ENCODE measurements at regions not wholly inside any gene's neighbourhood (a gene's known extent, or its start where the extent isn't known, plus 50 kb on each side); places are given as distances from the start of the nearest gene placed in this dataset.

GRCh38 chr10:52688899-52689298 lies 83.7 kb downstream of the MBL2 start:
- DNase-seq (ENCODE audit: low read depth) = no peak

GRCh38 chr10:52696232-52696631 lies 76.4 kb downstream of the MBL2 start:
- no peak for DNase-seq (ENCODE audit: low read depth)

DNA sequence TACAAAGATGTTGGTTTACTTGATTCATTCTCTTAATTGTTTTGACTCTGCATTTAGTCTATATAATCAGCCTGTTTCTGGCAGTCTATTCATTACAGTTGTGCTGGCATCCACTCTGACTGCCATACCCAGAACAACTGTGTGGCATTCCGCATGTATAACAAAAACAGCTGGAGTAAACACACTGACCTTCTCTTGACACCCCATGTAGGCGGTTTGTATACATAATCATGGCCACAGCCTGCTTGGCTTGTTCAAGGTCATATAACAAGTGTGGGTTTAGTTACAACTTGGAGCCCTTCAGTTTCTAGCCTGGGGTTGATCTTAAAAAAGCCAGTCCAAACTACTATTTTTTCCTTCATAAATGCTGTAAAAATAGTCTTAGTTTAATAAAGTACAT lies 70.9 kb downstream of the MBL2 start:
- DNase-seq (ENCODE audit: low read depth) = no peak

GRCh38 chr10:52703451-52703850 lies 69.1 kb downstream of the MBL2 start:
- DNase-seq (ENCODE audit: low read depth) = peak; percentile 8

DNA sequence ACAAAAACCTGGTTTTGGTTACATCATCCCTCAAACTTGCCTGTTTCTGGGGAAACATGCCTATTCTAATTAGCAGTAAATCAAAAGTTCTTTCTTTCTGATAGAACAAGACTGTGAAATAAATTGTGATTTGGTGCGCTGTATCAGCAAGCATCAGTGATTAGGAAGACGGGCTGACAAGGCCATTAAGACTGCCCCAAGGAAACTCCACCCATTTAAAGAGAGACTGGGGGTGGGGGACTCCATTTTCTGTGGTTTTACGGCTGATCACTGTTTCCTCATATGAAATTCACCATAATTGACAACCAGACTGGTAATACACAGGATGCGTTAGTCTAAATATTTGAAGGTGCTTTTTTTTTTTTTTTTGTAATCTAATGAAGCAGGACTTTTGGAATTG lies 68.7 kb downstream of the MBL2 start:
- peak; percentile 11 for DNase-seq (ENCODE audit: low read depth)

DNA sequence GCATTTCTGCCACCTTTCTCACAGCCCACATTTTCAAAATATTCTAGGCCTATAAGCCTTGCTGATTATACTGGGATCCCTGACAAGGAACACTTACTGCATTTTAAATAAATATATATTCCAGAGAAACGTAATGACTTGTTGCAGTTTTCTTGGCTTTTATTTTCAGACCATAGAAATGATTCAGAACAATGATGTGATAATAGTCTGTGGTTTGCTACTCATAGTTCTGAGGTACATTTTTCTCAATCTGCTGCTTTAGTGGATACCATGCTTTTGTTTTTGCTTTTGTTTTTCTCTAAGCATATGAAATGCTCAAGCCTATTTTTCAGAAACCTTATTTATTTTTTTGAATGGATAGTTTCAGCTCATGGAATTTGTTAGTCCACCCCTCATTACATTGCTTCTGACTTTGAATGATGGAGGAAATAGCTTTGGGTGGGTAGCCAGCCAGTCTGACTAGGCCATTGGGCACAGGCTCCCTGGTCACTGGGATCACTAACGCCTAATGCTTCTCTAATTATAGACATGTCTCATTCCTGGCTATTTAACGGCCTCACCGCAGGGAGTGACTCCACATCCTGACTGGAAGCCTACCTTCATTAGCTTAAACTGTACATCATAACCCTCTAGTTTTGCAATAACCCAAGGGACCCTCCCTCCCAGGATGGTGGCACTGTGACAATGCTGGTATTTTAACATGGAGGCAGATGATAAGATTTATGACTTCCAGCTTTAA lies 66.1 kb downstream of the MBL2 start:
- DNase-seq (ENCODE audit: low read depth) = peak; percentile 55

All from EH (cell line).